Transverse colon (tissue), 4 donors: ENCODE measurements at regions not wholly inside any gene's neighbourhood (a gene's known extent, or its start where the extent isn't known, plus 50 kb on each side); places are given as distances from the start of the nearest gene placed in this dataset.

ENCODE experiments used
- DNase-seq: peaks from one replicate; pipeline ENCODE4 v3.0.0-alpha.2; 2019
- H3K27ac ChIP-seq, 4 donors: fragments of 200-600 bp; sonication (generic); 2 replicates each; pipeline ENCODE4 v1.5.1; 2016 to 2018; ENCODE audit warnings: inconsistent platforms in 4 of 4
- H3K27me3 ChIP-seq: fragments of 200-600 bp; sonication (generic); 2 replicates; pipeline ENCODE4 v1.5.1; 2017; ENCODE audit warnings: inconsistent platforms
- H3K36me3 ChIP-seq, 4 donors: fragments of 200-600 bp; sonication (generic); 2 replicates each; pipeline ENCODE4 v1.5.1; 2017 to 2019; ENCODE audit warnings: inconsistent platforms in 4 of 4
- H3K4me1 ChIP-seq, 4 donors: fragments of 200-600 bp; sonication (generic); 2 replicates each; pipeline ENCODE4 v1.5.1; 2017 to 2020; ENCODE audit warnings: inconsistent platforms in 4 of 4
- H3K4me3 ChIP-seq, 4 donors: fragments of 200-600 bp; sonication (generic); 1 replicate in 1 of 4; 2 replicates in 3 of 4; pipeline versions ENCODE4 v1.5.1 to v1.6.1; 2017 to 2019; ENCODE audit warnings: inconsistent platforms in 4 of 4
- H3K9me3 ChIP-seq, 2 donors: fragments of 200-600 bp; sonication (generic); 2 replicates each; pipeline ENCODE4 v1.5.1; 2017 to 2019; ENCODE audit warnings: inconsistent platforms in 2 of 2
- EP300 ChIP-seq: sonication (generic); formaldehyde crosslinking; IDR thresholded peaks from one replicate; pipeline ENCODE4 v1.6.1; 2017; ENCODE audit warnings: antibody characterized with exemption, low read depth
- POLR2A ChIP-seq: fragments of 450-650 bp; IDR thresholded peaks from one replicate; pipeline ENCODE4 v1.6.1; 2016; ENCODE audit warnings: antibody characterized with exemption, mild to moderate bottlenecking, moderate library complexity
- POLR2AphosphoS5 ChIP-seq, 3 donors: sonication (generic); formaldehyde crosslinking; IDR thresholded peaks; one replicate each; pipeline ENCODE4 v1.6.1; 2016; ENCODE audit warnings: antibody characterized with exemption in 3 of 3
- WGBS, 2 donors: methylation state at CpG; one replicate each; pipeline ENCODE4 v1.1.5; 2018; ENCODE audit warnings: low coverage in 1 of 2; 5-methylcytosine and 5-hydroxymethylcytosine counted together
- in situ Hi-C, 4 donors: fragments of 200-750 bp; cut with MboI; loops; one replicate each; pipeline versions ENCODE4 v1.15.0 to v1.15.1; 2017; ENCODE audit warnings: low sequenced_read_pairs in 3 of 4, low pct_ligation_motif_present in 1 of 4, low pct_unique_long_range_greater_than_20kb in 1 of 4
- intact Hi-C: fragments of 100-400 bp; cut with DNase I; formaldehyde crosslinking; loops from one replicate; pipeline ENCODE4 v1.15.1; 2023; ENCODE audit warnings: low total_unique reads
- TF ChIP-seq, protein P1 (sequence below), 5 experiments: fragments of 200-600 bp in 3 of 5; fragments of 450-650 bp in 2 of 5; sonication (generic) in 3 of 5; IDR thresholded peaks; 1 replicate in 2 of 5; 2 replicates in 3 of 5; pipeline ENCODE4 v1.5.1; 2016 to 2017; ENCODE audit warnings: antibody characterized with exemption in 5 of 5, inconsistent platforms in 3 of 5, mild to moderate bottlenecking in 2 of 5, moderate library complexity in 1 of 5

DNA sequence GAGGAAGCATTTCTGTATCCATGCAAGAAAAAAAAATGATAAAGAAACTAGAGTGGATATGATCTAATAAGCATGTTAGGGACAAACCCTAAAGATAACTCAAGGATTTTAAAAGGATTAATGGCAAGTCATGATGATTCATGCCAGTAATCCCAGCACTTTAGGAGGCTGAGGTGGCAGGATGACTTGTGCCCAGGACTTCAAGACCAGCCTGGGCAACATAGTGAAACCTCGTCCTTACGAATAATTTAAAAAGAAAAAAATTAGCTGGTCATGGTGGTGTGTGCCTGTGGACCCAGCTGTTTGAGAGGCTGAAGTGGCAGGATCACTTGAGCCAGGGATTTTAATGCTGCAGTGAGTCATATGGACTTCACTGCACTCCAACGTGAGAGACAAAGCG lies 145.5 kb upstream of the BLID start:
- no peaks in the 10 kb centered on the region for H3K27me3 ChIP-seq
- intact Hi-C loops (no loop called here), in situ Hi-C loops (no loop called here)
- TF ChIP-seq POLR2A = no peak
- TF ChIP-seq, protein P1, sequence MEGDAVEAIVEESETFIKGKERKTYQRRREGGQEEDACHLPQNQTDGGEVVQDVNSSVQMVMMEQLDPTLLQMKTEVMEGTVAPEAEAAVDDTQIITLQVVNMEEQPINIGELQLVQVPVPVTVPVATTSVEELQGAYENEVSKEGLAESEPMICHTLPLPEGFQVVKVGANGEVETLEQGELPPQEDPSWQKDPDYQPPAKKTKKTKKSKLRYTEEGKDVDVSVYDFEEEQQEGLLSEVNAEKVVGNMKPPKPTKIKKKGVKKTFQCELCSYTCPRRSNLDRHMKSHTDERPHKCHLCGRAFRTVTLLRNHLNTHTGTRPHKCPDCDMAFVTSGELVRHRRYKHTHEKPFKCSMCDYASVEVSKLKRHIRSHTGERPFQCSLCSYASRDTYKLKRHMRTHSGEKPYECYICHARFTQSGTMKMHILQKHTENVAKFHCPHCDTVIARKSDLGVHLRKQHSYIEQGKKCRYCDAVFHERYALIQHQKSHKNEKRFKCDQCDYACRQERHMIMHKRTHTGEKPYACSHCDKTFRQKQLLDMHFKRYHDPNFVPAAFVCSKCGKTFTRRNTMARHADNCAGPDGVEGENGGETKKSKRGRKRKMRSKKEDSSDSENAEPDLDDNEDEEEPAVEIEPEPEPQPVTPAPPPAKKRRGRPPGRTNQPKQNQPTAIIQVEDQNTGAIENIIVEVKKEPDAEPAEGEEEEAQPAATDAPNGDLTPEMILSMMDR (IDR thresholded peaks at IDR 0.05) = no peak
- no peak for TF ChIP-seq POLR2AphosphoS5 (IDR thresholded peaks at IDR 0.05)
- no peak for TF ChIP-seq EP300
- no peak overlapping the region for H3K4me3 ChIP-seq
- WGBS, 2 donors = 64 to 80% methylated on average over 4 of the region's 4 CpGs
- no peak overlapping the region for H3K27ac ChIP-seq
- no peaks in the 10 kb centered on the region for H3K4me1 ChIP-seq
- no peaks in the 10 kb centered on the region for H3K36me3 ChIP-seq
- H3K9me3 ChIP-seq = no peaks in the 10 kb centered on the region
- no peak for DNase-seq

- Histone ChIP-seq H3K27me3 (no peaks in the 10 kb centered on the region), H3K36me3 (no peaks in the 10 kb centered on the region), H3K4me1 (no peaks in the 10 kb centered on the region), H3K4me3 (no peak overlapping the region), H3K27ac (no peak overlapping the region), H3K9me3 (no peaks in the 10 kb centered on the region)
- in situ Hi-C loops (no loop called here), intact Hi-C loops (no loop called here)
- no peak for TF ChIP-seq POLR2AphosphoS5 (IDR thresholded peaks at IDR 0.05)
- no peak for TF ChIP-seq POLR2A
- no peak for TF ChIP-seq EP300
- TF ChIP-seq, protein P1 (IDR thresholded peaks at IDR 0.05) = no peak
- no peak for DNase-seq
- WGBS, 2 donors = 86 to 91% methylated on average over 7 of the region's 7 CpGs
Measured at GRCh38 chr11:122259195-122259821, 143.3 kb upstream of the BLID start.

- no peaks in the 10 kb centered on the region for H3K9me3 ChIP-seq
- WGBS, 2 donors = 50% methylated on average over 1 of the region's 1 CpG; no CpG with 5 or more reads in 1 of the 2 donors
- intact Hi-C loops = no loop called here
Measured at GRCh38 chr11:122258446-122259194, 142.6 kb upstream of the BLID start.

DNA sequence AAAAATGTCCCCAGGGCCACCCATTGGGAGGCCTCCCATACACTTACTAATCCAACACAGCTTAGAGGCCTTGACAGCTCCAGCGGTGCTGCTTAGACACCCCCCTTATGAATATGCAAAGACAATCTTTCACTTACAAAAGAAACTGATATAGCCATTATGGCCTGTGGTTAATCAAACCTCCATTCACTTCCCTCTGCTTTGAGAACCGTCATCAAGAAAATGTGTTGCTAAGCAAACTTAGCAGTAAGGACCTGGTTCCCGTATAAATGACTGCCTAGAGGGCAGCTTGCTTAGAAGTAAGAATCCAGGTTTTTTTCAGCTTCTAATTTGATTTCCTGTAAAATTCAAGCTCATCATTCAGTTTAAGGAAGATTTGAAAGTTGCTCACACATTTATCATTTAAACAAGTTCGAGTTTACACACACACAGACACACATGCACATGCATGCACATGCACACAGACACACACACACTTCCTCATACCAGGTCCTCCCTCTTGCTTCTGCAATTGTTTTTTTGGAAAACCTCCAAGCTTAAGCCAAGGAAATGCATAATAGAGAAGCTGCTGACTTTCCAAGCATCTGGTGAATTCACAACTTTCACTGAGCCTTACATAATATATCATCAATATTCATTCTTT lies 137.7 kb upstream of the BLID start:
- H3K36me3 ChIP-seq = no peaks in the 10 kb centered on the region
- in situ Hi-C loops (no loop called here), intact Hi-C loops (no loop called here)
- no peak for DNase-seq
- no peaks in the 10 kb centered on the region for H3K9me3 ChIP-seq
- TF ChIP-seq EP300 = no peak
- TF ChIP-seq POLR2A = no peak
- TF ChIP-seq, protein P1 (IDR thresholded peaks at IDR 0.05) = no peak
- H3K4me3 ChIP-seq = no peak overlapping the region
- no peak overlapping the region for H3K27ac ChIP-seq
- no peaks in the 10 kb centered on the region for H3K4me1 ChIP-seq
- no peaks in the 10 kb centered on the region for H3K27me3 ChIP-seq
- 18 to 30% methylated on average over 4 of the region's 4 CpGs for WGBS, 2 donors

More at GRCh38 chr11:122258446-122259194, 142.6 kb upstream of the BLID start:
- no peak for DNase-seq
- H3K27ac ChIP-seq = no peak overlapping the region
- in situ Hi-C loops = no loop called here
- H3K36me3 ChIP-seq = no peaks in the 10 kb centered on the region
- H3K4me1 ChIP-seq = no peaks in the 10 kb centered on the region
- TF ChIP-seq EP300 (no peak), POLR2AphosphoS5 (IDR thresholded peaks at IDR 0.05) (no peak)
- TF ChIP-seq, protein P1 (IDR thresholded peaks at IDR 0.05) = no peak
- H3K27me3 ChIP-seq = no peaks in the 10 kb centered on the region
- H3K4me3 ChIP-seq = no peak overlapping the region
